ENCODE measurements at regions not wholly inside any gene's neighbourhood (a gene's known extent, or its start where the extent isn't known, plus 50 kb on each side); places are given as distances from the start of the nearest gene placed in this dataset.

DNA sequence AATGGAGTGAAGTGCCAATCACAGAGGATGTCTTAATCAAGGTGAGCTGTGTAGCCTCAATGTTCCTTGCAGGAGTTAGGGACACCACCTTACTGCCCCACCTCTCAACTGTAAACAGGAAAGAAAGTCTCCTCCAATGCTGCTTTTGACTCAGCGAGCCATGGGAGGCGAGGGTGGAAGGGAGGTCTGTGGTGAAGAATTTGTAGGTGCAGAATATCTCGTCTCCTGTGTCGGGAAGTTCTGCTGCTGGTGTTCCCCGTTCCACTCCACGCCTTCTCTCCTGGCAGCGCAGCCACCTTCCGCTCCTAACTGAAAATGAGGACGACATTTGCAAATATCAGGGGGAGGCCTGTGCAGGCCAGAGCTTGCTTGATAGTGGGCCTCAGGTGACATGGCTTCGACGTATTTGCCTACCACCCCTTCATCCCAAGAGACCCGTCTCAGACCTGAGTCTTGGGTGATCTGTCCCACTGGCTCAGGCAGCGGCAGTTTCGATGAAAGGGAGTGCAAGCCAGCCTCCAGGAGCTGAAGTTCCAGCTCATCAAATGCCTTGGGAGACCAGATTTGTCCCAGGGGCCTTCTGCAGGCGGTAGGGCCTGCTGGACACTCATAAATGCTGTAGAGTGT is 368.3 kb upstream of the C1orf174 start:
- no peak overlapping the region for H3K56ac ChIP-seq (ENCODE audit: extremely low read depth, insufficient read depth, low read length)
- H3K18ac ChIP-seq (ENCODE audit: low read depth, low read length), result no peak overlapping the region
- H2BK120ac ChIP-seq (ENCODE audit: low read depth, low read length), result no peak overlapping the region
- no peak overlapping the region for H3K14ac ChIP-seq (replicated peaks; ENCODE audit: low read depth, low read length)
- no peak overlapping the region for H2AK5ac ChIP-seq (ENCODE audit: low read depth, low read length)
- no peak overlapping the region for H3K27ac ChIP-seq (ENCODE audit: insufficient read depth, low read length)
- no peak overlapping the region for H3K4me3 ChIP-seq (ENCODE audit: insufficient read depth, low read depth, low read length)
- H3K4me1 ChIP-seq (ENCODE audit: control insufficient read depth, insufficient read depth, low read length), result no peaks in the 10 kb centered on the region
- intact Hi-C loops (cut with micrococcal nuclease) (no loop called here), dilution Hi-C loops (cut with HindIII; ENCODE audit: low sequenced_read_pairs, unreplicated experiment) (no loop called here), in situ Hi-C loops (cut with MboI; ENCODE audit: low sequenced_read_pairs) (no loop called here)
- WGBS, 2 experiments (ENCODE audit: extremely low coverage in 2 of 2, insufficient read length in 1 of 2), result 69% methylated on average over 4 of the region's 15 CpGs; no CpG with 5 or more reads in 1 of the 2 experiments
- TF ChIP-seq CEBPB (IDR thresholded peaks at IDR 0.05; ENCODE audit: low read depth, low read length), result no peak
- H4K20me1 ChIP-seq (ENCODE audit: insufficient read depth, low read length), result no peaks in the 10 kb centered on the region
- no peak overlapping the region for H3K4me2 ChIP-seq (ENCODE audit: low read depth, low read length)
- no peak overlapping the region for H3K9ac ChIP-seq (ENCODE audit: low read depth, low read length)
- peaks cover 35% of the 10 kb centered on the region for H3K9me3 ChIP-seq (ENCODE audit: control insufficient read depth, insufficient read depth, low read length)
- H3K27me3 ChIP-seq (ENCODE audit: control insufficient read depth, insufficient read depth, low read length), result no peaks in the 10 kb centered on the region
- H2AK9ac ChIP-seq (replicated peaks; ENCODE audit: low read depth, low read length, poor library complexity), result no peak overlapping the region
- no peak overlapping the region for H2BK5ac ChIP-seq (ENCODE audit: low read depth, low read length, poor library complexity, severe bottlenecking)
- H3K23ac ChIP-seq (ENCODE audit: low read depth, low read length), result no peak overlapping the region
- no peak overlapping the region for H3K4ac ChIP-seq (ENCODE audit: low read depth, low read length)
- DNase-seq (no peak), ATAC-seq (ENCODE audit: low read depth) (no peak)
- no peak overlapping the region for H4K5ac ChIP-seq (ENCODE audit: low read depth, low read length)
- no peak overlapping the region for H4K91ac ChIP-seq (ENCODE audit: insufficient read depth, low read depth, low read length)
- no peak overlapping the region for H2AFZ ChIP-seq (replicated peaks; ENCODE audit: low read length, poor library complexity)
- ChIA-PET CTCF (no interaction called here), POLR2A (ENCODE audit: unreplicated experiment) (no interaction called here)
- no peak overlapping the region for H2BK20ac ChIP-seq (ENCODE audit: low read depth, low read length)
- H2BK15ac ChIP-seq (ENCODE audit: low read depth, low read length), result no peak overlapping the region
- H3K36me3 ChIP-seq (ENCODE audit: control insufficient read depth, insufficient read depth, low read length), result no peaks in the 10 kb centered on the region
- no peak overlapping the region for H4K8ac ChIP-seq (ENCODE audit: low read depth in 2 of 2, low read length in 2 of 2)
- no TSS peak for BruUV-seq (replicated peaks)
- H3K79me1 ChIP-seq (ENCODE audit: low read depth in 1 of 2, low read length in 2 of 2), result no peaks in the 10 kb centered on the region
- H3K9me1 ChIP-seq (ENCODE audit: insufficient read depth, low read length), result no peaks in the 10 kb centered on the region
